ENCODE measurements at regions not wholly inside any gene's neighbourhood (a gene's known extent, or its start where the extent isn't known, plus 50 kb on each side); places are given as distances from the start of the nearest gene placed in this dataset.

DNA sequence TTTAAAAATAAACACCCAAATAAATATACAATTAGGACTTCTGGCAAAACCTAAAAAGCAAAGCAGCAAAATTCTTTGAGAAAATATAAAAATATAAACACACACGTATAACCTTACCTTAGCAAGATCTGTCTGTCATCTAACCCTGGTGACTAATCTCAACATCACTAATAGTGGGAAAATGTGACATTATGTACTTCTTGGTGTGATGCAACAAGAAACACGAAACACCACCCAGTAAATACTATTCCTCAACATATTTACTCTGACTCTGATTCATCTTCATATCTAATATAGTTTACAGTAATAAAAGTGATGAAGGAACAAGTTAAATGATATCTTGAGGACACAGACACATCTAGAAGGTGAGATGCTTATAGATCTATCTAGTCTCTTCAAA is 332.6 kb upstream of the MANEA start:
- Histone ChIP-seq H4K91ac (ENCODE audit: insufficient read depth, low read depth, low read length) (no peak overlapping the region), H3K9me1 (ENCODE audit: insufficient read depth, low read length) (no peaks in the 10 kb centered on the region), H4K8ac (ENCODE audit: low read depth in 2 of 2, low read length in 2 of 2) (no peak overlapping the region), H3K4me1 (ENCODE audit: control insufficient read depth, insufficient read depth, low read length) (no peaks in the 10 kb centered on the region; the same call in 1 of the 2 replicates), H3K56ac (ENCODE audit: extremely low read depth, insufficient read depth, low read length) (no peak overlapping the region), H4K5ac (ENCODE audit: low read depth, low read length) (no peak overlapping the region), H2BK5ac (ENCODE audit: low read depth, low read length, poor library complexity, severe bottlenecking) (no peak overlapping the region), H2AK5ac (ENCODE audit: low read depth, low read length) (no peak overlapping the region), H3K14ac (replicated peaks; ENCODE audit: low read depth, low read length) (no peak overlapping the region), H3K4ac (ENCODE audit: low read depth, low read length) (no peak overlapping the region), H3K27ac (ENCODE audit: insufficient read depth, low read length) (no peak overlapping the region), H2BK15ac (ENCODE audit: low read depth, low read length) (no peak overlapping the region), H3K9ac (ENCODE audit: low read depth, low read length) (no peak overlapping the region), H3K23ac (ENCODE audit: low read depth, low read length) (no peak overlapping the region), H3K18ac (ENCODE audit: low read depth, low read length) (no peak overlapping the region), H2BK20ac (ENCODE audit: low read depth, low read length) (no peak overlapping the region), H2BK120ac (ENCODE audit: low read depth, low read length) (no peak overlapping the region), H3K4me2 (ENCODE audit: low read depth, low read length) (no peak overlapping the region), H3K9me3 (ENCODE audit: control insufficient read depth, insufficient read depth, low read length) (no peaks in the 10 kb centered on the region), H3K4me3 (ENCODE audit: insufficient read depth, low read depth, low read length) (no peak overlapping the region), H4K20me1 (ENCODE audit: insufficient read depth, low read length) (no peaks in the 10 kb centered on the region), H2AFZ (replicated peaks; ENCODE audit: low read length, poor library complexity) (no peak overlapping the region), H3K36me3 (ENCODE audit: control insufficient read depth, insufficient read depth, low read length) (no peaks in the 10 kb centered on the region), H3K79me1 (ENCODE audit: low read depth in 1 of 2, low read length in 2 of 2) (no peaks in the 10 kb centered on the region), H2AK9ac (replicated peaks; ENCODE audit: low read depth, low read length, poor library complexity) (no peak overlapping the region), H3K27me3 (ENCODE audit: control insufficient read depth, insufficient read depth, low read length) (no peaks in the 10 kb centered on the region)
- POLR2A ChIA-PET (ENCODE audit: unreplicated experiment), result no interaction called here
- no CpG with 5 or more reads among the region's 2 CpGs for WGBS, 2 experiments (ENCODE audit: extremely low coverage in 2 of 2, insufficient read length in 1 of 2)
- intact Hi-C loops (cut with micrococcal nuclease) (no loop called here), in situ Hi-C loops (cut with MboI; ENCODE audit: low sequenced_read_pairs) (no loop called here), dilution Hi-C loops (cut with HindIII; ENCODE audit: low sequenced_read_pairs, unreplicated experiment) (no loop called here)
- DNase-seq, result peak; percentile 12
- BruUV-seq (replicated peaks), result no TSS peak
- CTCF ChIA-PET, result no interaction called here
- no peak for ATAC-seq (ENCODE audit: low read depth)
- TF ChIP-seq NFE2L2 (IDR thresholded peaks at IDR 0.05; ENCODE audit: low read depth, low read length), result no peak
- 0 out of 2 replicates have a peak, but pooled peaks have one; percentile 44 for TF ChIP-seq CEBPB (IDR thresholded peaks at IDR 0.05; ENCODE audit: low read depth, low read length)
- TF ChIP-seq, protein P1, sequence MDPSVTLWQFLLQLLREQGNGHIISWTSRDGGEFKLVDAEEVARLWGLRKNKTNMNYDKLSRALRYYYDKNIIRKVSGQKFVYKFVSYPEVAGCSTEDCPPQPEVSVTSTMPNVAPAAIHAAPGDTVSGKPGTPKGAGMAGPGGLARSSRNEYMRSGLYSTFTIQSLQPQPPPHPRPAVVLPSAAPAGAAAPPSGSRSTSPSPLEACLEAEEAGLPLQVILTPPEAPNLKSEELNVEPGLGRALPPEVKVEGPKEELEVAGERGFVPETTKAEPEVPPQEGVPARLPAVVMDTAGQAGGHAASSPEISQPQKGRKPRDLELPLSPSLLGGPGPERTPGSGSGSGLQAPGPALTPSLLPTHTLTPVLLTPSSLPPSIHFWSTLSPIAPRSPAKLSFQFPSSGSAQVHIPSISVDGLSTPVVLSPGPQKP (IDR thresholded peaks at IDR 0.05; ENCODE audit: borderline replicate concordance, low read depth, low read length), result no peak
- TF ChIP-seq MXI1 (IDR thresholded peaks at IDR 0.05; ENCODE audit: borderline replicate concordance, low read depth, low read length), result no peak

Measured in IMR-90 (cell line).